HCT116 (cell line): ENCODE measurements at regions not wholly inside any gene's neighbourhood (a gene's known extent, or its start where the extent isn't known, plus 50 kb on each side); places are given as distances from the start of the nearest gene placed in this dataset.

Experiments used
- ATAC-seq: fragments of 200-7000 bp; cut with Tn5 transposase; 2 replicates; pipeline ENCODE4 v1.9.1; 2020; ENCODE audit warnings: mild to moderate bottlenecking, moderate library complexity
- BruUV-seq: library from RNA; stranded (reverse); fragments of 400-500 nt; replicated peaks from 2 replicates; lab custom pipeline; 2021; lab: Mats Ljungman, UMichigan
- CTCF ChIA-PET: fragments of 300-600 bp; sonication (Branson Sonifier 250); formaldehyde crosslinking; loops from one replicate; lab custom pipeline; 2021; ENCODE audit warnings: antibody characterized with exemption; lab: Charles Lee
- POLR2A ChIA-PET: fragments of 300-600, 350-600 bp; sonication (Branson Sonifier 250); formaldehyde crosslinking; loops from one replicate; lab custom pipeline; 2021; ENCODE audit warnings: antibody characterized with exemption; lab: Charles Lee
- RAD21 ChIA-PET, 2 experiments: fragments of 300-600 bp; sonication (Branson Sonifier 250); formaldehyde crosslinking; loops; one replicate each; lab custom pipeline; 2023; ENCODE audit warnings: low total read pairs in 2 of 2; ENCODE audit not compliant: uncharacterized antibody in 2 of 2, unreplicated experiment in 2 of 2, low non-redundant PET in 1 of 2; lab: Charles Lee
- DNase-seq: peaks from one replicate; pipeline ENCODE4 v3.0.0-alpha.2; 2010; ENCODE audit warnings: low read depth, low spot score
- H2AFZ ChIP-seq: fragments of 200-600 bp; shearing (Covaris generic), sonication (generic); 2 replicates; pipeline ENCODE4 v1.6.1; 2017; ENCODE audit warnings: low read depth, mixed run types, mixed read lengths, antibody characterized with exemption, low read length; ENCODE audit not compliant: poor library complexity, severe bottlenecking
- H3K27ac ChIP-seq: 2 replicates; pipeline ENCODE4 v1.5.1; 2012; ENCODE audit warnings: low read depth, low read length
- H3K27me3 ChIP-seq: fragments of 200-600 bp; sonication (generic); 2 replicates; pipeline ENCODE4 v1.6.1; 2016; ENCODE audit warnings: mixed run types, low read length, mixed read lengths; ENCODE audit not compliant: insufficient read depth
- H3K36me3 ChIP-seq, 2 experiments: fragments of 200-500 bp in 1 of 2; fragments of 200-600 bp in 1 of 2; sonication (Bioruptor generic) in 1 of 2; sonication (generic) in 1 of 2; 2 replicates each; pipeline versions ENCODE4 v1.5.1 to v1.6.1; 2014 to 2016; ENCODE audit warnings: low read length in 2 of 2, inconsistent platforms in 1 of 2, mixed read lengths in 1 of 2, mixed run types in 1 of 2; ENCODE audit not compliant: insufficient read depth in 2 of 2, control insufficient read depth in 1 of 2
- H3K4me1 ChIP-seq, 2 experiments: fragments of 200-600 bp in 1 of 2; sonication (generic) in 1 of 2; 2 replicates each; pipeline versions ENCODE4 v1.5.1 to v1.6.1; 2012 to 2017; ENCODE audit warnings: low read length in 2 of 2, inconsistent platforms in 1 of 2, mild to moderate bottlenecking in 1 of 2, mixed read lengths in 1 of 2, mixed run types in 1 of 2, moderate library complexity in 1 of 2; ENCODE audit not compliant: insufficient read depth in 2 of 2, control insufficient read depth in 1 of 2
- H3K4me2 ChIP-seq: fragments of 200-600 bp; sonication (generic); 2 replicates; pipeline ENCODE4 v1.6.1; 2017; ENCODE audit warnings: mixed run types, low read length, mixed read lengths
- H3K4me3 ChIP-seq, 2 experiments: fragments of 200-600 bp in 1 of 2; sonication (generic) in 1 of 2; replicated peaks in 1 of 2; 2 replicates each; pipeline ENCODE4 v1.5.1; 2011 to 2016; ENCODE audit warnings: low read length in 2 of 2, control low read depth in 1 of 2, low read depth in 1 of 2, mild to moderate bottlenecking in 1 of 2, mixed read lengths in 1 of 2, mixed run types in 1 of 2
- H3K79me2 ChIP-seq: fragments of 200-600 bp; sonication (generic); 2 replicates; pipeline ENCODE4 v1.6.1; 2017; ENCODE audit warnings: mild to moderate bottlenecking, mixed run types, low read length, moderate library complexity, mixed read lengths; ENCODE audit not compliant: insufficient read depth
- H3K9ac ChIP-seq: fragments of 200-600 bp; sonication (generic); 2 replicates; pipeline ENCODE4 v1.6.1; 2016; ENCODE audit warnings: low read length, mixed read lengths
- H3K9me2 ChIP-seq: fragments of 200-600 bp; sonication (generic), shearing (Covaris generic); 2 replicates; pipeline ENCODE4 v1.6.1; 2017; ENCODE audit warnings: mixed run types, mild to moderate bottlenecking, moderate library complexity; ENCODE audit not compliant: insufficient read depth
- H3K9me3 ChIP-seq, 2 experiments: fragments of 200-500 bp in 1 of 2; fragments of 200-600 bp in 1 of 2; sonication (Bioruptor generic) in 1 of 2; sonication (generic) in 1 of 2; 2 replicates each; pipeline ENCODE4 v1.6.1; 2014 to 2017; ENCODE audit warnings: low read length in 2 of 2, mixed read lengths in 2 of 2, inconsistent platforms in 1 of 2, low read depth in 1 of 2, mild to moderate bottlenecking in 1 of 2, mixed run types in 1 of 2, moderate library complexity in 1 of 2; ENCODE audit not compliant: control insufficient read depth in 1 of 2, insufficient read depth in 1 of 2
- H4K20me1 ChIP-seq: fragments of 200-600 bp; sonication (generic), shearing (Covaris generic); 2 replicates; pipeline ENCODE4 v1.6.1; 2017; ENCODE audit warnings: mixed run types, mild to moderate bottlenecking, moderate library complexity; ENCODE audit not compliant: insufficient read depth
- CEBPB ChIP-seq: IDR thresholded peaks from 2 replicates; pipeline ENCODE4 v1.6.1; 2012; ENCODE audit warnings: low read depth
- ELF1 ChIP-seq: IDR thresholded peaks from 2 replicates; pipeline ENCODE4 v1.6.1; 2012; ENCODE audit warnings: low read depth, borderline replicate concordance
- EZH2phosphoT487 ChIP-seq: fragments of 200-600 bp; IDR thresholded peaks from 2 replicates; pipeline ENCODE4 v1.6.1; 2018; ENCODE audit warnings: antibody characterized with exemption, borderline replicate concordance
- FOSL1 ChIP-seq: IDR thresholded peaks from 2 replicates; pipeline ENCODE4 v1.6.1; 2012; ENCODE audit warnings: low read depth
- JUND ChIP-seq: IDR thresholded peaks from 2 replicates; pipeline ENCODE4 v1.6.1; 2012
- POLR2A ChIP-seq: IDR thresholded peaks from 2 replicates; pipeline ENCODE4 v1.7.0; 2011; ENCODE audit warnings: borderline replicate concordance; ENCODE audit not compliant: insufficient read depth, insufficient read length; ENCODE audit errors: extremely low read depth
- POLR2AphosphoS5 ChIP-seq: IDR thresholded peaks from 2 replicates; pipeline ENCODE4 v1.6.1; 2011; ENCODE audit warnings: mild to moderate bottlenecking, low read depth, low read length, moderate library complexity
- RAD21 ChIP-seq: IDR thresholded peaks from 2 replicates; pipeline ENCODE4 v1.6.1; 2012; ENCODE audit warnings: low read depth, mild to moderate bottlenecking
- SIN3A ChIP-seq: IDR thresholded peaks from 2 replicates; pipeline ENCODE4 v1.6.1; 2012; ENCODE audit warnings: low read depth
- SP1 ChIP-seq: IDR thresholded peaks from 2 replicates; pipeline ENCODE4 v1.6.1; 2012; ENCODE audit warnings: low read depth
- TCF7L2 ChIP-seq: IDR thresholded peaks from 2 replicates; pipeline ENCODE4 v1.7.0; 2011; ENCODE audit warnings: borderline replicate concordance, inconsistent platforms; ENCODE audit not compliant: insufficient read depth, insufficient read length; ENCODE audit errors: extremely low read depth
- YY1 ChIP-seq: IDR thresholded peaks from 2 replicates; pipeline ENCODE4 v1.6.1; 2011; ENCODE audit warnings: low read length, low read depth, moderate library complexity, mild to moderate bottlenecking; ENCODE audit not compliant: insufficient replicate concordance; ENCODE audit errors: extremely low read depth
- ZNF274 ChIP-seq: fragments of 200-500 bp; sonication (Bioruptor generic); IDR thresholded peaks from 2 replicates; pipeline ENCODE4 v1.6.1; 2014; ENCODE audit warnings: mild to moderate bottlenecking, low read depth, low read length, inconsistent platforms
- intact Hi-C: fragments of 100-400 bp; cut with micrococcal nuclease; formaldehyde crosslinking; loops from 2 replicates; pipeline ENCODE4 v1.10.0; 2022
- TF ChIP-seq, protein P1 (sequence below): IDR thresholded peaks from 2 replicates; pipeline ENCODE4 v1.6.1; 2012; ENCODE audit warnings: low read depth
- TF ChIP-seq, protein P2 (sequence below), 3 experiments: fragments of 200-600 bp in 1 of 3; sonication (generic) in 1 of 3; IDR thresholded peaks in 2 of 3; conservative IDR thresholded peaks in 1 of 3; 2 replicates each; pipeline ENCODE4 v1.5.1; 2012 to 2017; ENCODE audit warnings: low read depth in 2 of 3, low read length in 2 of 3, antibody characterized with exemption in 1 of 3, borderline replicate concordance in 1 of 3, control low read depth in 1 of 3, mild to moderate bottlenecking in 1 of 3, mixed read lengths in 1 of 3, mixed run types in 1 of 3, moderate library complexity in 1 of 3; ENCODE audit not compliant: insufficient read depth in 1 of 3
- TF ChIP-seq, protein P3 (sequence below): IDR thresholded peaks from 2 replicates; pipeline ENCODE4 v1.6.1; 2012
- TF ChIP-seq, protein P4 (sequence below): IDR thresholded peaks from 2 replicates; pipeline ENCODE4 v1.6.1; 2011; ENCODE audit warnings: mild to moderate bottlenecking, low read length, moderate library complexity; ENCODE audit not compliant: insufficient replicate concordance; ENCODE audit errors: extremely low read depth
- TF ChIP-seq, protein P5 (sequence below): IDR thresholded peaks from 2 replicates; pipeline ENCODE4 v1.6.1; 2012

DNA sequence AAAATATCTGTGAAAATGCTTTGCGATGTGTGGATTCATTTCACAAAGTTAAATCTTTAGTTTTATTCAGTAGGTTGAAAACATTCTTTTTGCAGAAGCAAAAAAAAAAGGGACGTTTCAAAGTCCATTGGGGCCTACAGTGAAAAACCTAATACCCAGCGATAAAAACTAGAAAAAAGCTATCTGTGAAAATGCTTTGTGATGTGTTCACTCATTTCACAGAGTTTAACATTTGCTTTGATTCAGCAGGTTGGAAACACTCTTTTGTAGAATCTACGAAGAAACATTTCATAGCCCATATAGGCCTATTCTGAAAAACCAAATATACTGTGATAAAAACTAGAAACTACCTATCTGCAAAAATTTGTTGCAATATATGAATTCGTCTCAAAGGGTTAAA, 113.6 kb upstream of the WSB1 start:
- H3K79me2 ChIP-seq, result no peaks in the 10 kb centered on the region
- no TSS peak for BruUV-seq
- H3K27me3 ChIP-seq, result no peaks in the 10 kb centered on the region
- ChIA-PET RAD21 (no interaction called here), CTCF (no interaction called here), POLR2A (no interaction called here)
- peaks cover 0 to 5% of the 10 kb centered on the region in 2 experiments; a peak in 1 of 4 replicates for H3K9me3 ChIP-seq
- H3K36me3 ChIP-seq, result no peaks in the 10 kb centered on the region
- H3K4me2 ChIP-seq, result no peak overlapping the region
- no peaks in the 10 kb centered on the region for H4K20me1 ChIP-seq
- DNase-seq (no peak), ATAC-seq (no peak)
- H3K9me2 ChIP-seq, result no peaks in the 10 kb centered on the region
- TF ChIP-seq, protein P1, sequence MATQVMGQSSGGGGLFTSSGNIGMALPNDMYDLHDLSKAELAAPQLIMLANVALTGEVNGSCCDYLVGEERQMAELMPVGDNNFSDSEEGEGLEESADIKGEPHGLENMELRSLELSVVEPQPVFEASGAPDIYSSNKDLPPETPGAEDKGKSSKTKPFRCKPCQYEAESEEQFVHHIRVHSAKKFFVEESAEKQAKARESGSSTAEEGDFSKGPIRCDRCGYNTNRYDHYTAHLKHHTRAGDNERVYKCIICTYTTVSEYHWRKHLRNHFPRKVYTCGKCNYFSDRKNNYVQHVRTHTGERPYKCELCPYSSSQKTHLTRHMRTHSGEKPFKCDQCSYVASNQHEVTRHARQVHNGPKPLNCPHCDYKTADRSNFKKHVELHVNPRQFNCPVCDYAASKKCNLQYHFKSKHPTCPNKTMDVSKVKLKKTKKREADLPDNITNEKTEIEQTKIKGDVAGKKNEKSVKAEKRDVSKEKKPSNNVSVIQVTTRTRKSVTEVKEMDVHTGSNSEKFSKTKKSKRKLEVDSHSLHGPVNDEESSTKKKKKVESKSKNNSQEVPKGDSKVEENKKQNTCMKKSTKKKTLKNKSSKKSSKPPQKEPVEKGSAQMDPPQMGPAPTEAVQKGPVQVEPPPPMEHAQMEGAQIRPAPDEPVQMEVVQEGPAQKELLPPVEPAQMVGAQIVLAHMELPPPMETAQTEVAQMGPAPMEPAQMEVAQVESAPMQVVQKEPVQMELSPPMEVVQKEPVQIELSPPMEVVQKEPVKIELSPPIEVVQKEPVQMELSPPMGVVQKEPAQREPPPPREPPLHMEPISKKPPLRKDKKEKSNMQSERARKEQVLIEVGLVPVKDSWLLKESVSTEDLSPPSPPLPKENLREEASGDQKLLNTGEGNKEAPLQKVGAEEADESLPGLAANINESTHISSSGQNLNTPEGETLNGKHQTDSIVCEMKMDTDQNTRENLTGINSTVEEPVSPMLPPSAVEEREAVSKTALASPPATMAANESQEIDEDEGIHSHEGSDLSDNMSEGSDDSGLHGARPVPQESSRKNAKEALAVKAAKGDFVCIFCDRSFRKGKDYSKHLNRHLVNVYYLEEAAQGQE, result no peak
- TF ChIP-seq POLR2A, result no peak
- TF ChIP-seq YY1, result no peak
- TF ChIP-seq, protein P2, sequence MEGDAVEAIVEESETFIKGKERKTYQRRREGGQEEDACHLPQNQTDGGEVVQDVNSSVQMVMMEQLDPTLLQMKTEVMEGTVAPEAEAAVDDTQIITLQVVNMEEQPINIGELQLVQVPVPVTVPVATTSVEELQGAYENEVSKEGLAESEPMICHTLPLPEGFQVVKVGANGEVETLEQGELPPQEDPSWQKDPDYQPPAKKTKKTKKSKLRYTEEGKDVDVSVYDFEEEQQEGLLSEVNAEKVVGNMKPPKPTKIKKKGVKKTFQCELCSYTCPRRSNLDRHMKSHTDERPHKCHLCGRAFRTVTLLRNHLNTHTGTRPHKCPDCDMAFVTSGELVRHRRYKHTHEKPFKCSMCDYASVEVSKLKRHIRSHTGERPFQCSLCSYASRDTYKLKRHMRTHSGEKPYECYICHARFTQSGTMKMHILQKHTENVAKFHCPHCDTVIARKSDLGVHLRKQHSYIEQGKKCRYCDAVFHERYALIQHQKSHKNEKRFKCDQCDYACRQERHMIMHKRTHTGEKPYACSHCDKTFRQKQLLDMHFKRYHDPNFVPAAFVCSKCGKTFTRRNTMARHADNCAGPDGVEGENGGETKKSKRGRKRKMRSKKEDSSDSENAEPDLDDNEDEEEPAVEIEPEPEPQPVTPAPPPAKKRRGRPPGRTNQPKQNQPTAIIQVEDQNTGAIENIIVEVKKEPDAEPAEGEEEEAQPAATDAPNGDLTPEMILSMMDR (IDR thresholded peaks at IDR 0.05 in 2 of 3, conservative IDR thresholded peaks at IDR 0.05 in 1 of 3; ENCODE audit: borderline replicate concordance in 1 of 3, insufficient read depth in 1 of 3, low read depth in 2 of 3, low read length in 2 of 3), result no peak
- TF ChIP-seq CEBPB, result no peak
- TF ChIP-seq FOSL1, result no peak
- no peak for TF ChIP-seq SIN3A
- TF ChIP-seq TCF7L2, result no peak
- TF ChIP-seq, protein P3, sequence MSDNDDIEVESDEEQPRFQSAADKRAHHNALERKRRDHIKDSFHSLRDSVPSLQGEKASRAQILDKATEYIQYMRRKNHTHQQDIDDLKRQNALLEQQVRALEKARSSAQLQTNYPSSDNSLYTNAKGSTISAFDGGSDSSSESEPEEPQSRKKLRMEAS, result no peak
- no peak for TF ChIP-seq ZNF274
- TF ChIP-seq, protein P4, sequence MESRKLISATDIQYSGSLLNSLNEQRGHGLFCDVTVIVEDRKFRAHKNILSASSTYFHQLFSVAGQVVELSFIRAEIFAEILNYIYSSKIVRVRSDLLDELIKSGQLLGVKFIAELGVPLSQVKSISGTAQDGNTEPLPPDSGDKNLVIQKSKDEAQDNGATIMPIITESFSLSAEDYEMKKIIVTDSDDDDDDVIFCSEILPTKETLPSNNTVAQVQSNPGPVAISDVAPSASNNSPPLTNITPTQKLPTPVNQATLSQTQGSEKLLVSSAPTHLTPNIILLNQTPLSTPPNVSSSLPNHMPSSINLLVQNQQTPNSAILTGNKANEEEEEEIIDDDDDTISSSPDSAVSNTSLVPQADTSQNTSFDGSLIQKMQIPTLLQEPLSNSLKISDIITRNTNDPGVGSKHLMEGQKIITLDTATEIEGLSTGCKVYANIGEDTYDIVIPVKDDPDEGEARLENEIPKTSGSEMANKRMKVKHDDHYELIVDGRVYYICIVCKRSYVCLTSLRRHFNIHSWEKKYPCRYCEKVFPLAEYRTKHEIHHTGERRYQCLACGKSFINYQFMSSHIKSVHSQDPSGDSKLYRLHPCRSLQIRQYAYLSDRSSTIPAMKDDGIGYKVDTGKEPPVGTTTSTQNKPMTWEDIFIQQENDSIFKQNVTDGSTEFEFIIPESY, result no peak
- TF ChIP-seq RAD21, result no peak
- TF ChIP-seq, protein P5, sequence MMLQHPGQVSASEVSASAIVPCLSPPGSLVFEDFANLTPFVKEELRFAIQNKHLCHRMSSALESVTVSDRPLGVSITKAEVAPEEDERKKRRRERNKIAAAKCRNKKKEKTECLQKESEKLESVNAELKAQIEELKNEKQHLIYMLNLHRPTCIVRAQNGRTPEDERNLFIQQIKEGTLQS, result no peak
- no peak for TF ChIP-seq ELF1
- no peak for TF ChIP-seq SP1
- TF ChIP-seq EZH2phosphoT487, result no peak
- TF ChIP-seq POLR2AphosphoS5, result no peak
- no peak for TF ChIP-seq JUND
- intact Hi-C loops, result no loop called here
- no peak overlapping the region for H3K9ac ChIP-seq
- no peaks in the 10 kb centered on the region for H3K4me1 ChIP-seq
- H2AFZ ChIP-seq, result no peak overlapping the region
- H3K4me3 ChIP-seq, result no peak overlapping the region
- H3K27ac ChIP-seq, result no peak overlapping the region
